ENCODE measurements at regions not wholly inside any gene's neighbourhood (a gene's known extent, or its start where the extent isn't known, plus 50 kb on each side); places are given as distances from the start of the nearest gene placed in this dataset.

GRCh38 chrX:38893441-38893840, 92.2 kb downstream of the MID1IP1 start:
- TF ChIP-seq CTCF (IDR thresholded peaks at IDR 0.05) = no peak
- Mint-ChIP-seq H3K36me3 (ENCODE audit: low read depth) (no peaks in the 10 kb centered on the region), H3K9me3 (no peaks in the 10 kb centered on the region), H3K27me3 (no peaks in the 10 kb centered on the region), H3K4me1 (ENCODE audit: low read depth) (peaks cover 10% of the 10 kb centered on the region), H3K27ac (no peak overlapping the region), H3K4me3 (no peak overlapping the region)
- CTCF ChIA-PET = interaction anchor here (0.6 kb wide), 1 partner anchor 49 kb away, joined by 4 read pairs; no protein-coding TSS in a partner anchor
- intact Hi-C loops (cut with micrococcal nuclease) = no loop called here
- ATAC-seq = no peak
- POLR2A ChIA-PET = no interaction called here
- no peak for DNase-seq

GRCh38 chrX:38895775-38896174, 94.5 kb downstream of the MID1IP1 start:
- Mint-ChIP-seq H3K4me3 (no peak overlapping the region), H3K27ac (no peak overlapping the region), H3K9me3 (no peaks in the 10 kb centered on the region), H3K4me1 (ENCODE audit: low read depth) (peaks cover 10% of the 10 kb centered on the region), H3K36me3 (ENCODE audit: low read depth) (no peaks in the 10 kb centered on the region), H3K27me3 (no peaks in the 10 kb centered on the region)
- ATAC-seq = no peak
- TF ChIP-seq CTCF (IDR thresholded peaks at IDR 0.05) = no peak
- intact Hi-C loops (cut with micrococcal nuclease) = no loop called here
- no peak for DNase-seq
- POLR2A ChIA-PET = no interaction called here
- CTCF ChIA-PET = interaction anchor here (1.2 kb wide), 1 partner anchor 13 kb away, joined by 3 read pairs; no protein-coding TSS in a partner anchor

GRCh38 chrX:38896724-38897298, 95.6 kb downstream of the MID1IP1 start:
- no peaks in the 10 kb centered on the region for H3K27me3 Mint-ChIP-seq
- no peaks in the 10 kb centered on the region for H3K9me3 Mint-ChIP-seq
- peaks cover 6% of the 10 kb centered on the region for H3K4me1 Mint-ChIP-seq (ENCODE audit: low read depth)
- TF ChIP-seq CTCF (IDR thresholded peaks at IDR 0.05) = no peak
- intact Hi-C loops (cut with micrococcal nuclease) = no loop called here
- no peak for ATAC-seq
- POLR2A ChIA-PET = no interaction called here
- CTCF ChIA-PET = no interaction called here
- no peaks in the 10 kb centered on the region for H3K36me3 Mint-ChIP-seq (ENCODE audit: low read depth)
- peak; percentile 2 for DNase-seq
- H3K27ac Mint-ChIP-seq = no peak overlapping the region
- no peak overlapping the region for H3K4me3 Mint-ChIP-seq

GRCh38 chrX:38898261-38898660, 97.0 kb downstream of the MID1IP1 start:
- intact Hi-C loops (cut with micrococcal nuclease) = no loop called here
- Mint-ChIP-seq H3K27me3 (no peaks in the 10 kb centered on the region), H3K4me1 (ENCODE audit: low read depth) (no peaks in the 10 kb centered on the region), H3K4me3 (no peak overlapping the region), H3K36me3 (ENCODE audit: low read depth) (no peaks in the 10 kb centered on the region), H3K9me3 (no peaks in the 10 kb centered on the region), H3K27ac (no peak overlapping the region)
- ATAC-seq = no peak
- DNase-seq = no peak
- no peak for TF ChIP-seq CTCF (IDR thresholded peaks at IDR 0.05)
- ChIA-PET POLR2A (no interaction called here), CTCF (no interaction called here)

GRCh38 chrX:38899650-38900049, 98.4 kb downstream of the MID1IP1 start:
- no peak for TF ChIP-seq CTCF (IDR thresholded peaks at IDR 0.05)
- ChIA-PET POLR2A (no interaction called here), CTCF (no interaction called here)
- intact Hi-C loops (cut with micrococcal nuclease) = no loop called here
- H3K4me1 Mint-ChIP-seq (ENCODE audit: low read depth) = no peaks in the 10 kb centered on the region
- H3K4me3 Mint-ChIP-seq = no peak overlapping the region
- H3K36me3 Mint-ChIP-seq (ENCODE audit: low read depth) = no peaks in the 10 kb centered on the region
- H3K27me3 Mint-ChIP-seq = no peaks in the 10 kb centered on the region
- ATAC-seq (no peak), DNase-seq (no peak)
- H3K27ac Mint-ChIP-seq = no peak overlapping the region
- no peaks in the 10 kb centered on the region for H3K9me3 Mint-ChIP-seq
